ENCODE measurements at regions not wholly inside any gene's neighbourhood (a gene's known extent, or its start where the extent isn't known, plus 50 kb on each side); places are given as distances from the start of the nearest gene placed in this dataset.

DNA sequence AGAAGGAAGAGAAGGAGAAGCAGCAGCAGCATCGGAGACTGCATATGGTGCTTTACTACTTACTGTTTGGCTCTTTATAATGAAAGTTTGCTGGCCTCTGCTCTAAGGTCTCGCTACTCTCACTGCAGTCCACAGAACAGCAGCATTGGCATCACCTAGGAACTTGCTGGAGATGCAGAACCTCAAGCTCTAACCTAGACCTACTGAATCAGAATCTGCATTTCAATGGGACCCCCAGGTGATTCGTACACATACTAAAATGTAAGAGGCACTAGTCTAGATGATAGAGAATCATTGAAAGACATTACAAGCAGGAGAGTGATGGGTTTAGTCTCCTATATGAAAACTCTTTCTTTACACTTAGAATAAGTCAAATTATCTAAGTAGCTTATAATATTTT is 270.6 kb downstream of the KLF5 start:
- Histone ChIP-seq H3K36me3 (ENCODE audit: insufficient read depth, low read length) (no peaks in the 10 kb centered on the region), H3K27ac (ENCODE audit: low read depth, low read length, poor library complexity, severe bottlenecking) (no peak overlapping the region), H3K9me2 (ENCODE audit: low read depth, low read length) (no peaks in the 10 kb centered on the region), H3K79me2 (ENCODE audit: insufficient read depth, low read length) (no peaks in the 10 kb centered on the region), H3K9ac (ENCODE audit: low read length) (no peak overlapping the region), H4K20me1 (ENCODE audit: insufficient read depth, low read length) (no peaks in the 10 kb centered on the region), H3K4me3 (ENCODE audit: low read depth, low read length, poor library complexity, severe bottlenecking) (no peak overlapping the region), H3F3A (ENCODE audit: insufficient read depth, low read length) (no peaks in the 10 kb centered on the region), H3K4me2 (ENCODE audit: low read length) (no peak overlapping the region), H3K27me3 (ENCODE audit: insufficient read depth, low read length) (no peaks in the 10 kb centered on the region), H3K4me1 (ENCODE audit: insufficient read depth, low read length, severe bottlenecking) (no peaks in the 10 kb centered on the region), H2AFZ (ENCODE audit: low read length) (no peak overlapping the region), H3K9me3 (ENCODE audit: low read length) (no peaks in the 10 kb centered on the region)
- no peak for TF ChIP-seq EZH2 (IDR thresholded peaks at IDR 0.05; ENCODE audit: borderline replicate concordance, low read length)
- TF ChIP-seq, protein P1, sequence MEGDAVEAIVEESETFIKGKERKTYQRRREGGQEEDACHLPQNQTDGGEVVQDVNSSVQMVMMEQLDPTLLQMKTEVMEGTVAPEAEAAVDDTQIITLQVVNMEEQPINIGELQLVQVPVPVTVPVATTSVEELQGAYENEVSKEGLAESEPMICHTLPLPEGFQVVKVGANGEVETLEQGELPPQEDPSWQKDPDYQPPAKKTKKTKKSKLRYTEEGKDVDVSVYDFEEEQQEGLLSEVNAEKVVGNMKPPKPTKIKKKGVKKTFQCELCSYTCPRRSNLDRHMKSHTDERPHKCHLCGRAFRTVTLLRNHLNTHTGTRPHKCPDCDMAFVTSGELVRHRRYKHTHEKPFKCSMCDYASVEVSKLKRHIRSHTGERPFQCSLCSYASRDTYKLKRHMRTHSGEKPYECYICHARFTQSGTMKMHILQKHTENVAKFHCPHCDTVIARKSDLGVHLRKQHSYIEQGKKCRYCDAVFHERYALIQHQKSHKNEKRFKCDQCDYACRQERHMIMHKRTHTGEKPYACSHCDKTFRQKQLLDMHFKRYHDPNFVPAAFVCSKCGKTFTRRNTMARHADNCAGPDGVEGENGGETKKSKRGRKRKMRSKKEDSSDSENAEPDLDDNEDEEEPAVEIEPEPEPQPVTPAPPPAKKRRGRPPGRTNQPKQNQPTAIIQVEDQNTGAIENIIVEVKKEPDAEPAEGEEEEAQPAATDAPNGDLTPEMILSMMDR (IDR thresholded peaks at IDR 0.05; ENCODE audit: low read length) = no peak

DNA sequence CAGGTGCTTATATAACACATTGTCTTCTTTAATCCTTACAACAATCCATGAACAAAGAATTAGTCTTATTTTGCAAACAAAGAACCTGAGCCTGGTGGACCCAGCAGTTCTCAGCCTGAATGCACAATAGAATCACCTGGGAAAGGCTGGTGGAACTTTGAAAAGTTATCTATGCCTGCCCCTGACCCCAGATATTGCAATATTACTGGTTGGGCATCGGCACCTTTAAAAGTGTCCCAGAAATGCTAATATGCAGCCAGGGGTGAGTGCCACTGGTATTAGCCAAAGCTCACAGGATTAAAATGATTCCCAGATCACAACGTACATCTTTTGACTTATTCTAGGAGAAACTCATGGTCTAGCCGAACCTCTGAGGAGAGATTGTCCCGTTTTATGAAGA is 268.8 kb downstream of the KLF5 start:
- Histone ChIP-seq H3K9me3 (ENCODE audit: low read length) (no peaks in the 10 kb centered on the region), H3K9me2 (ENCODE audit: low read depth, low read length) (no peaks in the 10 kb centered on the region), H3K4me2 (ENCODE audit: low read length) (no peak overlapping the region), H3K36me3 (ENCODE audit: insufficient read depth, low read length) (no peaks in the 10 kb centered on the region), H3K4me1 (ENCODE audit: insufficient read depth, low read length, severe bottlenecking) (no peaks in the 10 kb centered on the region), H4K20me1 (ENCODE audit: insufficient read depth, low read length) (no peaks in the 10 kb centered on the region), H2AFZ (ENCODE audit: low read length) (no peak overlapping the region), H3K79me2 (ENCODE audit: insufficient read depth, low read length) (no peaks in the 10 kb centered on the region), H3K27me3 (ENCODE audit: insufficient read depth, low read length) (no peaks in the 10 kb centered on the region), H3K27ac (ENCODE audit: low read depth, low read length, poor library complexity, severe bottlenecking) (no peak overlapping the region), H3K9ac (ENCODE audit: low read length) (no peak overlapping the region), H3F3A (ENCODE audit: insufficient read depth, low read length) (no peaks in the 10 kb centered on the region), H3K4me3 (ENCODE audit: low read depth, low read length, poor library complexity, severe bottlenecking) (no peak overlapping the region)
- no peak for TF ChIP-seq EZH2 (IDR thresholded peaks at IDR 0.05; ENCODE audit: borderline replicate concordance, low read length)

DNA sequence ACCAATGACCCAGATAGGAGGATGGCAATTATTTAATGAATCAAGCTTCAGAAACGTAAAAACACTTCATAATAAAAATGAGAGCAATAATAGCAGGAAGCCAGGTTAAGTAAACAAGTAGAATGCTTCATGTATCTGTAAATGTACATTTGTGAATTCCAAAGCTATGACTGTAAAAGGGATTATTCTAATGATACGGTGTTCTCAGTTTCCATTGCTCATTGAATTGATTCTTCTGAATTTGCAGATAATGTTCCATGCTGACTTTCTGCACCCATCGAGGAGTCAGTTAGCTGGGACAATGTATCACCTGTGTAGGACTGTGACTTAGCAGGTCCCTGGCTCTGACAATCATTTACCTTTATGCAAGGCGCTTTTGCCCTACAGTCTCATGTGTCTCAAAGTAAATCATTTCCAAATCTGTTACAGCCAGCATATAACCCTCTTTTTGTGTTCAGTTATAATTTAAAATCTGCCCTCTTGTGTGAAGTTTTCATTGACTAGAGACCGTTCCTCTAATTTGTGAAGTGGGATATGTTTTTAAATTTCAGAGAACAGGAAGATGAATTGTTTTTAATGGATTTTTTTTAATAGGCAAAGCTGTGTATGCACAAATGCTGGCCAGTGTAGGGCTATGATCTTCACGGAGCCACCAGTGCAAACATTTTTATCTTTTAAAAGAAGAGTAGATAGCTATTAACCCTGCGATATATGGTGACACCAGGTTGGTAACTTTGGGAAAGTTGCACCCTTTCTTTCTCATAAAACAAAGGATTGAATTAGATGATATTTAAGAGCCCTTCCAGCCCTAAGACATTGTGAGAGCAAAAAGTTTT is 267.1 kb downstream of the KLF5 start:
- no peaks in the 10 kb centered on the region for H3K9me2 ChIP-seq (ENCODE audit: low read depth, low read length)
- H3K27me3 ChIP-seq (ENCODE audit: insufficient read depth, low read length) = no peaks in the 10 kb centered on the region
- H3K4me3 ChIP-seq (ENCODE audit: low read depth, low read length, poor library complexity, severe bottlenecking) = no peak overlapping the region
- H3K9me3 ChIP-seq (ENCODE audit: low read length) = no peaks in the 10 kb centered on the region
- H3K9ac ChIP-seq (ENCODE audit: low read length) = no peak overlapping the region
- H3F3A ChIP-seq (ENCODE audit: insufficient read depth, low read length) = no peaks in the 10 kb centered on the region
- TF ChIP-seq, protein P1 (IDR thresholded peaks at IDR 0.05; ENCODE audit: low read length) = no peak
- no peak overlapping the region for H3K4me2 ChIP-seq (ENCODE audit: low read length)
- no peaks in the 10 kb centered on the region for H3K79me2 ChIP-seq (ENCODE audit: insufficient read depth, low read length)
- H4K20me1 ChIP-seq (ENCODE audit: insufficient read depth, low read length) = no peaks in the 10 kb centered on the region
- no peak overlapping the region for H2AFZ ChIP-seq (ENCODE audit: low read length)
- no peaks in the 10 kb centered on the region for H3K4me1 ChIP-seq (ENCODE audit: insufficient read depth, low read length, severe bottlenecking)
- H3K27ac ChIP-seq (ENCODE audit: low read depth, low read length, poor library complexity, severe bottlenecking) = no peak overlapping the region
- no peaks in the 10 kb centered on the region for H3K36me3 ChIP-seq (ENCODE audit: insufficient read depth, low read length)
